Osteocyte (in vitro differentiated cells): ENCODE measurements at regions not wholly inside any gene's neighbourhood (a gene's known extent, or its start where the extent isn't known, plus 50 kb on each side); places are given as distances from the start of the nearest gene placed in this dataset.

ENCODE experiments used
- DNase-seq: peaks from one replicate; pipeline ENCODE4 v3.0.0; 2021; ENCODE audit warnings: mixed read lengths; ENCODE audit not compliant: unreplicated experiment; ENCODE audit errors: extremely low spot score
- H3K27ac Mint-ChIP-seq: one replicate; pipeline ENCODE4 v1.8.0; 2021; ENCODE audit warnings: mild to moderate bottlenecking, mixed read lengths; ENCODE audit not compliant: unreplicated experiment
- H3K27me3 Mint-ChIP-seq: one replicate; pipeline ENCODE4 v1.8.0; 2021; ENCODE audit warnings: mixed read lengths; ENCODE audit not compliant: unreplicated experiment
- H3K36me3 Mint-ChIP-seq: one replicate; pipeline ENCODE4 v1.8.0; 2021; ENCODE audit warnings: mixed read lengths; ENCODE audit not compliant: unreplicated experiment
- H3K4me1 Mint-ChIP-seq: one replicate; pipeline ENCODE4 v1.8.0; 2021; ENCODE audit warnings: mixed read lengths; ENCODE audit not compliant: unreplicated experiment
- H3K4me3 Mint-ChIP-seq: one replicate; pipeline ENCODE4 v1.8.0; 2021; ENCODE audit warnings: mild to moderate bottlenecking, moderate library complexity, mixed read lengths; ENCODE audit not compliant: unreplicated experiment
- H3K9me3 Mint-ChIP-seq: one replicate; pipeline ENCODE4 v1.8.0; 2021; ENCODE audit warnings: mixed read lengths; ENCODE audit not compliant: unreplicated experiment
- TF ChIP-seq, protein P1 (sequence below): fragments of 200-600 bp; sonication (generic); IDR thresholded peaks from 2 replicates; pipeline ENCODE4 v1.5.0; 2021; ENCODE audit warnings: antibody characterized with exemption, mild to moderate bottlenecking, moderate library complexity

- H3K27ac Mint-ChIP-seq = no peak overlapping the region
- peaks cover 9% of the 10 kb centered on the region for H3K9me3 Mint-ChIP-seq
- no peaks in the 10 kb centered on the region for H3K36me3 Mint-ChIP-seq
- no peaks in the 10 kb centered on the region for H3K4me1 Mint-ChIP-seq
- no peak for DNase-seq
- no peak overlapping the region for H3K4me3 Mint-ChIP-seq
- TF ChIP-seq, protein P1, sequence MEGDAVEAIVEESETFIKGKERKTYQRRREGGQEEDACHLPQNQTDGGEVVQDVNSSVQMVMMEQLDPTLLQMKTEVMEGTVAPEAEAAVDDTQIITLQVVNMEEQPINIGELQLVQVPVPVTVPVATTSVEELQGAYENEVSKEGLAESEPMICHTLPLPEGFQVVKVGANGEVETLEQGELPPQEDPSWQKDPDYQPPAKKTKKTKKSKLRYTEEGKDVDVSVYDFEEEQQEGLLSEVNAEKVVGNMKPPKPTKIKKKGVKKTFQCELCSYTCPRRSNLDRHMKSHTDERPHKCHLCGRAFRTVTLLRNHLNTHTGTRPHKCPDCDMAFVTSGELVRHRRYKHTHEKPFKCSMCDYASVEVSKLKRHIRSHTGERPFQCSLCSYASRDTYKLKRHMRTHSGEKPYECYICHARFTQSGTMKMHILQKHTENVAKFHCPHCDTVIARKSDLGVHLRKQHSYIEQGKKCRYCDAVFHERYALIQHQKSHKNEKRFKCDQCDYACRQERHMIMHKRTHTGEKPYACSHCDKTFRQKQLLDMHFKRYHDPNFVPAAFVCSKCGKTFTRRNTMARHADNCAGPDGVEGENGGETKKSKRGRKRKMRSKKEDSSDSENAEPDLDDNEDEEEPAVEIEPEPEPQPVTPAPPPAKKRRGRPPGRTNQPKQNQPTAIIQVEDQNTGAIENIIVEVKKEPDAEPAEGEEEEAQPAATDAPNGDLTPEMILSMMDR = no peak
- peaks cover 9% of the 10 kb centered on the region for H3K27me3 Mint-ChIP-seq
Measured at GRCh38 chr6:12645941-12646340, 70.6 kb upstream of the PHACTR1 start.

- no peak for DNase-seq
- TF ChIP-seq, protein P1 = no peak
- H3K9me3 Mint-ChIP-seq = peaks cover 9% of the 10 kb centered on the region
- H3K4me1 Mint-ChIP-seq = no peaks in the 10 kb centered on the region
- H3K27ac Mint-ChIP-seq = no peak overlapping the region
- no peaks in the 10 kb centered on the region for H3K36me3 Mint-ChIP-seq
- H3K27me3 Mint-ChIP-seq = peaks cover 17% of the 10 kb centered on the region
- no peak overlapping the region for H3K4me3 Mint-ChIP-seq
Measured at GRCh38 chr6:12648171-12648570, 68.4 kb upstream of the PHACTR1 start.

GRCh38 chr6:12649325-12649724 lies 67.2 kb upstream of the PHACTR1 start:
- Mint-ChIP-seq H3K27ac (no peak overlapping the region), H3K36me3 (no peaks in the 10 kb centered on the region), H3K9me3 (peaks cover 9% of the 10 kb centered on the region), H3K4me3 (no peak overlapping the region), H3K4me1 (no peaks in the 10 kb centered on the region), H3K27me3 (peaks cover 17% of the 10 kb centered on the region)
- DNase-seq = no peak
- TF ChIP-seq, protein P1 = no peak

DNA sequence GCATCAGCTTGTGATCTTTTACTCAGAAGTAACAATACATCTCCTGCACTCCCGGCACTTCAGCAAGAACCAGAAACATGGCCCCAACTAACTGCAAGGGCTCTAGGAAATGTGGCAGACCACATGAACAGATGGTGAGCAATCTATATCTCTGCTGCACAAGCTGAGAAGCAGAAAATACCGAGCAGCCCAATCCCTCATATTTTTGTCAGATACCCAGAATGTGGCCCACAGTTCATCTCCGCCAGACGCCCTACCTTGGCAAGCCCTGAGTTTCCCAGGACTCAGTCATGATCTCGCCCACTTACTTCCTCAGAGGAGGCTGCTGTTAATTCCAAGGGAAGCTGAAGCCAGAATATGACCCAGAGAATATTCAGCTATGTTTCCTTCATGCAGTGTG lies 63.1 kb upstream of the PHACTR1 start:
- H3K27ac Mint-ChIP-seq = no peak overlapping the region
- H3K9me3 Mint-ChIP-seq = peaks cover 9% of the 10 kb centered on the region
- TF ChIP-seq, protein P1 = no peak
- no peak overlapping the region for H3K4me3 Mint-ChIP-seq
- H3K27me3 Mint-ChIP-seq = peaks cover 14% of the 10 kb centered on the region
- no peaks in the 10 kb centered on the region for H3K4me1 Mint-ChIP-seq
- H3K36me3 Mint-ChIP-seq = no peaks in the 10 kb centered on the region
- no peak for DNase-seq

DNA sequence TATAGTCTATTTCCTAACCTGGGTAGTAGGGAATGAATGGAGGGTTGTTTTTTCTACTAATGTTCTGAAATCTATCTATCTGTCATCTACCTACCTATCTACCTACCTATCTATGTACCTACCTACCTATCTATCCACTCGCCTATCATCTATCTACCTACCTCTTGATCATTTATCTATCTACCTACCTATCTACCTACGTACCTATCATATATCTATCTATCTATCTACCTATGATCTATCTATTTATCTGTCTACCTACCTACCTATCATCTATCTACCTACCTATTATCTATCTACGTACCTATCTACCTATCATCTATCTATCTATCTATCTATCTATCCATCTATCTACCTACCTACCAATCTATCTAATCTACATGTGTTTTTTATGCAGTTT lies 62.5 kb upstream of the PHACTR1 start:
- no peaks in the 10 kb centered on the region for H3K36me3 Mint-ChIP-seq
- TF ChIP-seq, protein P1 = no peak
- H3K4me1 Mint-ChIP-seq = no peaks in the 10 kb centered on the region
- no peak overlapping the region for H3K4me3 Mint-ChIP-seq
- H3K27me3 Mint-ChIP-seq = peaks cover 14% of the 10 kb centered on the region
- no peak for DNase-seq
- H3K27ac Mint-ChIP-seq = no peak overlapping the region
- H3K9me3 Mint-ChIP-seq = peaks cover 9% of the 10 kb centered on the region
